Stimulated activated CD8-positive, alpha-beta memory T cell treated with anti-CD3 and anti-CD28 coated beads, Interleukin-15, amount 100 ng/mL, for 4 hours (primary cell): ENCODE measurements at regions not wholly inside any gene's neighbourhood (a gene's known extent, or its start where the extent isn't known, plus 50 kb on each side); places are given as distances from the start of the nearest gene placed in this dataset.

Experiments used
- DNase-seq, 2 donors: peaks; one replicate each; pipeline ENCODE4 v3.0.0-alpha.2; 2020; ENCODE audit warnings: low read depth in 2 of 2

GRCh38 chr11:69917529-69917928 lies 98.3 kb upstream of the FGF3 start:
- no peak for DNase-seq

- DNase-seq: no peak
Observed at GRCh38 chr11:69918231-69918937, 99.2 kb upstream of the FGF3 start.

- peak in 1 of 2 donors; percentile 24 for DNase-seq
Observed at GRCh38 chr11:69918938-69919650, 99.9 kb upstream of the FGF3 start.

GRCh38 chr11:69919659-69920344 lies 100.6 kb upstream of the FGF3 start:
- DNase-seq: no peak

GRCh38 chr11:69920345-69921127 lies 101.3 kb upstream of the FGF3 start:
- no peak for DNase-seq

- DNase-seq: no peak
Observed at GRCh38 chr11:69921128-69922014, 102.2 kb upstream of the FGF3 start.

- DNase-seq: no peak
Observed at GRCh38 chr11:69922015-69922595, 102.9 kb upstream of the FGF3 start.

- DNase-seq: no peak
Observed at GRCh38 chr11:69922596-69923111, 103.4 kb upstream of the FGF3 start.

- no peak for DNase-seq
Observed at GRCh38 chr11:69923196-69923595, 104.0 kb upstream of the FGF3 start.

- DNase-seq: no peak
Observed at GRCh38 chr11:69923641-69924307, 104.6 kb upstream of the FGF3 start.

- DNase-seq: no peak
Observed at GRCh38 chr11:69924308-69925161, 105.3 kb upstream of the FGF3 start.

- DNase-seq: no peak
Observed at GRCh38 chr11:69925366-69926196, 106.4 kb upstream of the FGF3 start.

GRCh38 chr11:69926376-69927050 lies 107.3 kb upstream of the FGF3 start:
- no peak for DNase-seq

GRCh38 chr11:69928121-69928520 lies 108.9 kb upstream of the FGF3 start:
- no peak for DNase-seq

GRCh38 chr11:69928975-69929374 lies 109.8 kb upstream of the FGF3 start:
- DNase-seq: no peak

- no peak for DNase-seq
Observed at GRCh38 chr11:69930081-69931059, 111.2 kb upstream of the FGF3 start.
